NCI-H2107 treated with DMSO at 0.1 percent for 48 hours (cell line): ENCODE measurements at regions not wholly inside any gene's neighbourhood (a gene's known extent, or its start where the extent isn't known, plus 50 kb on each side); places are given as distances from the start of the nearest gene placed in this dataset.
"Not testable (repeated sequence)": the region's sequence is repeated elsewhere in the genome, so short reads cannot be mapped to it uniquely, and the experiment has no call there.

ENCODE experiments used
- DNase-seq: peaks from one replicate; lab custom pipeline; 2025; ENCODE audit not compliant: unreplicated experiment; lab: John Stamatoyannopoulos, UW

- DNase-seq: no peak
Observed at GRCh38 chr14:55891692-55892091, 226.5 kb upstream of the PELI2 start.

GRCh38 chr14:55892906-55893305 is 225.3 kb upstream of the PELI2 start:
- DNase-seq: no peak

- DNase-seq: no peak
Observed at GRCh38 chr14:55893705-55894104, 224.5 kb upstream of the PELI2 start.

GRCh38 chr14:55897031-55897430 is 221.2 kb upstream of the PELI2 start:
- peak; percentile 23 for DNase-seq

GRCh38 chr14:55898938-55899337 is 219.3 kb upstream of the PELI2 start:
- no peak for DNase-seq

GRCh38 chr14:55899531-55899930 is 218.7 kb upstream of the PELI2 start:
- DNase-seq: no peak

GRCh38 chr14:55900749-55901148 is 217.5 kb upstream of the PELI2 start:
- no peak for DNase-seq

GRCh38 chr14:55901291-55901690 is 216.9 kb upstream of the PELI2 start:
- DNase-seq: peak; percentile 25

GRCh38 chr14:55902241-55902640 is 216.0 kb upstream of the PELI2 start:
- no peak for DNase-seq

GRCh38 chr14:55904086-55904485 is 214.1 kb upstream of the PELI2 start:
- no peak for DNase-seq

- DNase-seq: no peak
Observed at GRCh38 chr14:55908106-55908505, 210.1 kb upstream of the PELI2 start.

- no peak for DNase-seq
Observed at GRCh38 chr14:55909879-55910278, 208.3 kb upstream of the PELI2 start.

- DNase-seq: no peak
Observed at GRCh38 chr14:55910601-55911243, 207.5 kb upstream of the PELI2 start.

GRCh38 chr14:55911776-55912175 is 206.4 kb upstream of the PELI2 start:
- DNase-seq: peak; percentile 59

GRCh38 chr14:55912344-55912743 is 205.9 kb upstream of the PELI2 start:
- no peak for DNase-seq

- DNase-seq: no peak
Observed at GRCh38 chr14:55913324-55914025, 204.7 kb upstream of the PELI2 start.

GRCh38 chr14:55914771-55915170 is 203.4 kb upstream of the PELI2 start:
- DNase-seq: no peak

GRCh38 chr14:55915456-55915855 is 202.8 kb upstream of the PELI2 start:
- DNase-seq: no peak

- DNase-seq: not testable (repeated sequence)
Observed at GRCh38 chr14:55919800-55920199, 198.4 kb upstream of the PELI2 start.

GRCh38 chr14:55921511-55921910 is 196.7 kb upstream of the PELI2 start:
- DNase-seq: peak; percentile 31

- peak; percentile 87 for DNase-seq
Observed at GRCh38 chr14:55926007-55926406, 192.2 kb upstream of the PELI2 start.

GRCh38 chr14:55927028-55927427 is 191.2 kb upstream of the PELI2 start:
- no peak for DNase-seq

GRCh38 chr14:55928276-55928675 is 189.9 kb upstream of the PELI2 start:
- no peak for DNase-seq
